SH-SY5Y (cell line): ENCODE measurements at regions not wholly inside any gene's neighbourhood (a gene's known extent, or its start where the extent isn't known, plus 50 kb on each side); places are given as distances from the start of the nearest gene placed in this dataset.

Source experiments
- GATA2 ChIP-seq: IDR thresholded peaks from 2 replicates; pipeline ENCODE4 v1.6.1; 2011; ENCODE audit warnings: mild to moderate bottlenecking, low read depth, low read length
- GATA3 ChIP-seq: IDR thresholded peaks from 2 replicates; pipeline ENCODE4 v1.6.1; 2011; ENCODE audit warnings: low read depth, mild to moderate bottlenecking, low read length, moderate library complexity

- no peak for TF ChIP-seq GATA2
- no peak for TF ChIP-seq GATA3
These were observed 75.9 kb upstream of the NR3C1 start for GRCh38 chr5:143479394-143479793.
